WTC11 (cell line): ENCODE measurements at regions not wholly inside any gene's neighbourhood (a gene's known extent, or its start where the extent isn't known, plus 50 kb on each side); places are given as distances from the start of the nearest gene placed in this dataset.
A peak's percentile ranks its signal among the peaks of the same experiment; 100 is the strongest.

Experiments used
- ATAC-seq: fragments of 200-7000 bp; cut with Tn5 transposase; 2 replicates; pipeline ENCODE4 v1.10.0; 2021; ENCODE audit warnings: mild to moderate bottlenecking, moderate library complexity
- CTCF ChIA-PET: fragments of 300-600 bp; sonication (Branson Sonifier 250); formaldehyde crosslinking; loops from one replicate; lab custom pipeline; 2021; ENCODE audit warnings: antibody characterized with exemption; lab: Charles Lee
- POLR2A ChIA-PET: fragments of 350-600 bp; sonication (Branson Sonifier 250); formaldehyde crosslinking; loops from one replicate; lab custom pipeline; 2021; ENCODE audit warnings: antibody characterized with exemption; lab: Charles Lee
- DNase-seq: peaks from one replicate; pipeline ENCODE4 v3.0.0; 2021; ENCODE audit warnings: low spot score
- H3K27ac Mint-ChIP-seq: 2 replicates; pipeline ENCODE4 v1.8.0; 2021; ENCODE audit warnings: mixed read lengths
- H3K27me3 Mint-ChIP-seq: 2 replicates; pipeline ENCODE4 v1.8.0; 2021; ENCODE audit warnings: low read depth, mild to moderate bottlenecking, moderate library complexity, mixed read lengths
- H3K36me3 Mint-ChIP-seq: 2 replicates; pipeline ENCODE4 v1.8.0; 2021; ENCODE audit warnings: mixed read lengths
- H3K4me1 Mint-ChIP-seq: 2 replicates; pipeline ENCODE4 v1.8.0; 2022; ENCODE audit warnings: mixed read lengths
- H3K4me3 Mint-ChIP-seq: 2 replicates; pipeline ENCODE4 v1.8.0; 2021; ENCODE audit warnings: mild to moderate bottlenecking, moderate library complexity, mixed read lengths
- H3K9me3 Mint-ChIP-seq: 2 replicates; pipeline ENCODE4 v1.8.0; 2021; ENCODE audit warnings: mixed read lengths
- ARID4B ChIP-seq: sonication (generic); formaldehyde crosslinking; IDR thresholded peaks from 2 replicates; pipeline ENCODE4 v1.8.0; 2023; ENCODE audit warnings: missing genetic modification reagents, mild to moderate bottlenecking, borderline replicate concordance
- ATF3 ChIP-seq: sonication (generic); formaldehyde crosslinking; conservative IDR thresholded peaks from 2 replicates; pipeline ENCODE4 v1.8.1; 2022; ENCODE audit warnings: mild to moderate bottlenecking, missing genetic modification reagents
- ATF6 ChIP-seq: sonication (generic); formaldehyde crosslinking; IDR thresholded peaks from 2 replicates; pipeline ENCODE4 v1.8.1; 2023; ENCODE audit warnings: mild to moderate bottlenecking, missing genetic modification reagents
- CREB1 ChIP-seq: sonication (generic); formaldehyde crosslinking; IDR thresholded peaks from 2 replicates; pipeline ENCODE4 v1.8.0; 2023; ENCODE audit warnings: mild to moderate bottlenecking, missing genetic modification reagents
- CREM ChIP-seq: sonication (generic); formaldehyde crosslinking; IDR thresholded peaks from 2 replicates; pipeline ENCODE4 v1.8.1; 2022; ENCODE audit warnings: mild to moderate bottlenecking, missing genetic modification reagents, moderate library complexity
- CTCF ChIP-seq: fragments of 200-600 bp; IDR thresholded peaks from 2 replicates; pipeline ENCODE4 v1.8.0; 2022; ENCODE audit warnings: antibody characterized with exemption
- E2F4 ChIP-seq: sonication (generic); formaldehyde crosslinking; IDR thresholded peaks from 2 replicates; pipeline ENCODE4 v1.8.1; 2022; ENCODE audit warnings: low read depth, mild to moderate bottlenecking, moderate library complexity, missing genetic modification reagents, borderline replicate concordance
- ETV6 ChIP-seq: sonication (generic); formaldehyde crosslinking; IDR thresholded peaks from 2 replicates; pipeline ENCODE4 v1.8.1; 2022; ENCODE audit warnings: mild to moderate bottlenecking, missing genetic modification reagents
- FOXP1 ChIP-seq: sonication (generic); formaldehyde crosslinking; IDR thresholded peaks from 2 replicates; pipeline ENCODE4 v1.8.0; 2022; ENCODE audit warnings: missing genetic modification reagents, mild to moderate bottlenecking, moderate library complexity, borderline replicate concordance
- GRHL2 ChIP-seq: fragments of 250-450 bp; sonication (Bioruptor Pico); IDR thresholded peaks from 2 replicates; pipeline ENCODE4 v1.8.0; 2022; ENCODE audit warnings: mild to moderate bottlenecking, moderate library complexity; ENCODE audit not compliant: insufficient replicate concordance, severe bottlenecking
- MLX ChIP-seq: sonication (generic); formaldehyde crosslinking; IDR thresholded peaks from 2 replicates; pipeline ENCODE4 v1.8.1; 2023; ENCODE audit warnings: mild to moderate bottlenecking, missing genetic modification reagents, moderate library complexity
- MXD4 ChIP-seq: fragments of 250-450 bp; sonication (Bioruptor Pico); IDR thresholded peaks from 2 replicates; pipeline ENCODE4 v1.8.0; 2021; ENCODE audit warnings: mild to moderate bottlenecking, moderate library complexity, borderline replicate concordance
- NFATC4 ChIP-seq: fragments of 250-450 bp; sonication (Bioruptor Pico); IDR thresholded peaks from 2 replicates; pipeline ENCODE4 v1.9.0; 2021; ENCODE audit warnings: mild to moderate bottlenecking
- NFE2L1 ChIP-seq: sonication (generic); formaldehyde crosslinking; IDR thresholded peaks from 2 replicates; pipeline ENCODE4 v1.8.1; 2023; ENCODE audit warnings: missing genetic modification reagents
- OVOL2 ChIP-seq: fragments of 250-450 bp; sonication (Bioruptor Pico); IDR thresholded peaks from 2 replicates; pipeline ENCODE4 v1.9.0; 2021; ENCODE audit warnings: mild to moderate bottlenecking, borderline replicate concordance
- SMAD4 ChIP-seq: sonication (generic); formaldehyde crosslinking; IDR thresholded peaks from 2 replicates; pipeline ENCODE4 v1.8.0; 2022; ENCODE audit warnings: mild to moderate bottlenecking, missing genetic modification reagents
- SOX15 ChIP-seq: fragments of 250-450 bp; sonication (Bioruptor Pico); IDR thresholded peaks from 2 replicates; pipeline ENCODE4 v1.9.0; 2021; ENCODE audit warnings: mild to moderate bottlenecking
- USF1 ChIP-seq: sonication (generic); formaldehyde crosslinking; IDR thresholded peaks from 2 replicates; pipeline ENCODE4 v1.8.0; 2022; ENCODE audit warnings: mild to moderate bottlenecking, missing genetic modification reagents
- ZBTB43 ChIP-seq: sonication (generic); formaldehyde crosslinking; IDR thresholded peaks from 2 replicates; pipeline ENCODE4 v1.8.1; 2023; ENCODE audit warnings: mild to moderate bottlenecking, missing genetic modification reagents
- ZNF416 ChIP-seq: fragments of 250-450 bp; sonication (Bioruptor Pico); IDR thresholded peaks from 2 replicates; pipeline ENCODE4 v1.9.0; 2021; ENCODE audit warnings: mild to moderate bottlenecking, inconsistent platforms
- ZNF512 ChIP-seq: sonication (generic); formaldehyde crosslinking; IDR thresholded peaks from 2 replicates; pipeline ENCODE4 v1.8.1; 2022; ENCODE audit warnings: missing genetic modification reagents, borderline replicate concordance

GRCh38 chr1:221274373-221274772 is 395.1 kb downstream of the HLX start:
- ChIA-PET POLR2A (no interaction called here), CTCF (interaction anchor here (4.0 kb wide), 1 partner anchor 10 kb away, joined by 18 read pairs; no protein-coding TSS in a partner anchor)
- Mint-ChIP-seq H3K27me3 (no peaks in the 10 kb centered on the region), H3K36me3 (no peaks in the 10 kb centered on the region), H3K9me3 (no peaks in the 10 kb centered on the region), H3K4me3 (no peak overlapping the region), H3K4me1 (peaks cover 25% of the 10 kb centered on the region)
- ATAC-seq (peak; percentile 67), DNase-seq (no peak)
- TF ChIP-seq ATF6 (CRISPR knock-in tag) (no peak), OVOL2 (CRISPR knock-in tag) (no peak), FOXP1 (no peak), ETV6 (CRISPR knock-in tag) (no peak), CREB1 (CRISPR knock-in tag) (no peak)
- TF ChIP-seq, all 79 proteins: peak for 0
- no peak overlapping the region for H3K27ac Mint-ChIP-seq

- Mint-ChIP-seq H3K4me3 (no peak overlapping the region), H3K27ac (no peak overlapping the region), H3K9me3 (peaks cover 10% of the 10 kb centered on the region)
- CTCF ChIA-PET, result no interaction called here
- TF ChIP-seq CREM (no peak), MXD4 (CRISPR knock-in tag) (no peak), ZBTB43 (CRISPR knock-in tag) (no peak), E2F4 (CRISPR knock-in tag) (no peak), MLX (CRISPR knock-in tag) (no peak), USF1 (CRISPR knock-in tag) (no peak), SOX15 (CRISPR knock-in tag) (no peak), ZNF512 (CRISPR knock-in tag) (no peak), GRHL2 (CRISPR knock-in tag) (no peak), CTCF (no peak), ARID4B (CRISPR knock-in tag) (no peak), ZNF416 (CRISPR knock-in tag) (no peak), NFE2L1 (no peak), ATF3 (CRISPR knock-in tag) (no peak), SMAD4 (CRISPR knock-in tag) (no peak), OVOL2 (CRISPR knock-in tag) (no peak), NFATC4 (no peak)
- TF ChIP-seq, all 79 proteins: peak for 0
- POLR2A ChIA-PET, result no interaction called here
- no peaks in the 10 kb centered on the region for H3K36me3 Mint-ChIP-seq
- DNase-seq (no peak), ATAC-seq (no peak)
- H3K27me3 Mint-ChIP-seq, result no peaks in the 10 kb centered on the region
- peaks cover 25% of the 10 kb centered on the region for H3K4me1 Mint-ChIP-seq
Observed at GRCh38 chr1:221276896-221277409, 397.7 kb downstream of the HLX start.
